ENCODE measurements at regions not wholly inside any gene's neighbourhood (a gene's known extent, or its start where the extent isn't known, plus 50 kb on each side); places are given as distances from the start of the nearest gene placed in this dataset.

DNA sequence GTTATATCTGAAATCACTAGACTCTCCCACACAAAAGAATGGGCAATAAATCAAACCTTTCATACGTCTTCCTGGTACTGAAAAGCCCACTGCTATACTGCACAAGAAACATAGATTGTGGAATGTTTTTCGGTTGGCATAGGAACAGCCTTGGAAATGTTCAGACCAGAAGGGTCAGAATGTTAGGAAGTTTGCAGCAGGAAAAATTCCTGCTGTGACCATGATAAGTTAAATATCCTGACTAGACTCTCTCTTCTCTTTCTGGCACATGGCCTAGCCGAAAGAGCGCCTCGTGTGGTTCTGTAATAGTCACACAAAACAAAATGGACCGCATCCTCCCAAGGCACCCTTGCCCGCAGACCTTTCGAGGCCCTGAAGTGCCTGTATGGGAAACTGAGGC, 427.2 kb downstream of the COG6 start:
- H3K27ac ChIP-seq, result no peak overlapping the region
- CTCF ChIA-PET, result interaction anchor here (0.7 kb wide), 1 partner anchor 292 kb away, joined by 3 read pairs; no protein-coding TSS in a partner anchor
- DNase-seq (ENCODE audit: low spot score), result no peak
- POLR2A ChIA-PET (ENCODE audit: low non-redundant PET), result no interaction called here
- TF ChIP-seq CTCF (conservative IDR thresholded peaks at IDR 0.05; ENCODE audit: low read depth), result no peak

DNA sequence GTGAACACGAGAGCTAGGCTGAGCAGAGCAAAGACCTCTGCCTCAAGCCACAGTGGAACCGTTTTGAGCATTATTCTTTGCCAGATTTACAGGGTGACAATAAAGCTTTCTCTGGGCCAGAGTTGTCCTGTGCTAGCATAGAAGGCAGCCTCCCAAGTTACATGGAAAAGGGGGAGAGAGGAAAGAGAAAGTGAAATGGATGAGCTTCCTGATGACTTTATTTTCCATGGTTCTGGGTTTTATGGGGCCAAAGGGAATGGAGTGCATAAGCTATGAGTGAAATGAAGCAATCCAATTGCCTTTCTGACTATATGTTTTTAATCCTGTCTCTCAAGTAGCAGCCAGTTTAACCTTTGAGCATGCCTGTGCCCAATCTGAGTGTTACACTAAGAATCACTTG, 428.4 kb downstream of the COG6 start:
- TF ChIP-seq CTCF (conservative IDR thresholded peaks at IDR 0.05; ENCODE audit: low read depth), result no peak
- ChIA-PET CTCF (interaction anchor here (0.6 to 1.0 kb wide), 2 partner anchors 15 to 123 kb away, joined by 3 read pairs; no protein-coding TSS in a partner anchor), POLR2A (ENCODE audit: low non-redundant PET) (no interaction called here)
- no peak overlapping the region for H3K27ac ChIP-seq
- no peak for DNase-seq (ENCODE audit: low spot score)

DNA sequence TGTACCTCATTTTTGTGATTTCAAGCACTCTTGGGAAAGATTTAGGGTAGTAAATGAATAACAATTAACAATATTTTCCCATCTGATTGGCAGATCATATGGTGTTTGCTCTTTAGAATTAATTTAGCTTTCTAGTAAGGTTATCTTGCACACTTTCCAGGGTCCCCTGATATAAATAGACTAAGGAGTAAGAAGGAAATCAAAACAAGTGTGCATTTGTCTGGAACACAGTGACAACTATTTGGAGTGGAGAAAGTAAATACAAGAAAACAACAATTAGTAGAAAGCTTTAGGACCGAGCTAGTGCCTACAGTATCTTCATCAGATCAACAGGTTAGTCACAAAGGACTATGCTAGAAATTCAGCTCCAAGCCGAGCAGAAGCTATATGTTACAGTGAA, 429.5 kb downstream of the COG6 start:
- POLR2A ChIA-PET (ENCODE audit: low non-redundant PET), result no interaction called here
- DNase-seq (ENCODE audit: low spot score), result no peak
- no peak overlapping the region for H3K27ac ChIP-seq
- no peak for TF ChIP-seq CTCF (conservative IDR thresholded peaks at IDR 0.05; ENCODE audit: low read depth)
- CTCF ChIA-PET, result interaction anchor here (1.7 kb wide), 1 partner anchor 15 kb away, joined by 4 read pairs; no protein-coding TSS in a partner anchor

DNA sequence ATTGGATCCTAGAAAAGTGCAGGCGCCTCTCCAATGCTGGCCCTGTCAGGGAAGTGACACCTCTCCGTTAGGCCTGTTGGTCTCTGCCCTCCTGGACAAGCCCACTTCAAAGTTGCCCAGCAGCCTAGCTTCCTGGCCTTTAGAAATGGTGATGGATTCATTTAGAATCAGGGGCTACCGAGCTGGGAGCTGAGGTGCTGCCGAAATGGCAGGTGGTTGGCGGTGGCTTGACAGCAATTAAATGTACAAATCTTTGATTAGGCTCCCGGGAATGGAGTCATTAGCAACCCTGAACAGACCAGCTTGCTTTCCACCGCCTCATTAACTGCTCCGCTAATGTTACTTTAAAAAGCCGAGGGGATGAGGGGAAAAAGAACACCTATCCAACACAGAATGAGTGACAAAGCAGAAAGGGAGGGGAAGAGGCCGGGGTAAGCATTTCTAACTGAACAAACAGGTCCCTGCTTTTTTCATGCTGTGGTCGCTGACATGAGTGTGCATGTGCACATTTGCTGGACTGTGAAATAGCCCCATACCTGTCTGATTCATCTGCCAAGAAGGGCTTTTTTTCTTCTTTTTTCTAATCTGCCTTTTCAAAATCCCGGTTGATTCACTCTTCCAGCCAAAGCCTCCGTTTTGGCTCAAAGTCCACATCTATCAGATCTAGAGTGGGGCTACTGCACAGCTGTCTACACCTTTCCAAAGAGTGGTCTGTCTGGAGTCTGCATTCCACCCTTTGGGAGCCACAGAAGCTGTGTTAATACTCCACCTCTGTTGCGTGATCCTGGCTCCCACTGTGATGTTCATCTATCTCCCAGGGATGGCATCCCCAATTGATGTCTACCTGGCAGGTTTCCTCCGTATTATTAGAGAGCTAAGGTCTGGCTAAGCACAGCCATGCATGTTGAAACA, 431.9 kb downstream of the COG6 start:
- no peak overlapping the region for H3K27ac ChIP-seq
- no peak for TF ChIP-seq CTCF (conservative IDR thresholded peaks at IDR 0.05; ENCODE audit: low read depth)
- ChIA-PET CTCF (interaction anchor here (0.7 kb wide), 2 partner anchors 86 to 1064 kb away, joined by 3 to 4 read pairs; no protein-coding TSS in a partner anchor), POLR2A (ENCODE audit: low non-redundant PET) (no interaction called here)
- no peak for DNase-seq (ENCODE audit: low spot score)

GRCh38 chr13:40094056-40094455, 438.6 kb downstream of the COG6 start:
- TF ChIP-seq CTCF (conservative IDR thresholded peaks at IDR 0.05; ENCODE audit: low read depth), result no peak
- CTCF ChIA-PET, result interaction anchor here (0.5 to 0.6 kb wide), 3 partner anchors 270 to 590 kb away, joined by 3 to 4 read pairs (median 3); no protein-coding TSS in a partner anchor
- DNase-seq (ENCODE audit: low spot score), result no peak
- H3K27ac ChIP-seq, result peak overlapping the region; percentile 44; the same call in 1 of the 2 replicates
- POLR2A ChIA-PET (ENCODE audit: low non-redundant PET), result interaction anchor here (0.7 kb wide), 1 partner anchor 1745 kb away, joined by 3 read pairs; the partner anchor contains the start of gene UFM1

- H3K27ac ChIP-seq, result no peak overlapping the region
- TF ChIP-seq CTCF (conservative IDR thresholded peaks at IDR 0.05; ENCODE audit: low read depth), result no peak
- ChIA-PET CTCF (no interaction called here), POLR2A (ENCODE audit: low non-redundant PET) (no interaction called here)
- DNase-seq (ENCODE audit: low spot score), result no peak
Observed at GRCh38 chr13:40095695-40096356, 440.4 kb downstream of the COG6 start.

All from RWPE1 (cell line).